ENCODE measurements at regions not wholly inside any gene's neighbourhood (a gene's known extent, or its start where the extent isn't known, plus 50 kb on each side); places are given as distances from the start of the nearest gene placed in this dataset.

DNA sequence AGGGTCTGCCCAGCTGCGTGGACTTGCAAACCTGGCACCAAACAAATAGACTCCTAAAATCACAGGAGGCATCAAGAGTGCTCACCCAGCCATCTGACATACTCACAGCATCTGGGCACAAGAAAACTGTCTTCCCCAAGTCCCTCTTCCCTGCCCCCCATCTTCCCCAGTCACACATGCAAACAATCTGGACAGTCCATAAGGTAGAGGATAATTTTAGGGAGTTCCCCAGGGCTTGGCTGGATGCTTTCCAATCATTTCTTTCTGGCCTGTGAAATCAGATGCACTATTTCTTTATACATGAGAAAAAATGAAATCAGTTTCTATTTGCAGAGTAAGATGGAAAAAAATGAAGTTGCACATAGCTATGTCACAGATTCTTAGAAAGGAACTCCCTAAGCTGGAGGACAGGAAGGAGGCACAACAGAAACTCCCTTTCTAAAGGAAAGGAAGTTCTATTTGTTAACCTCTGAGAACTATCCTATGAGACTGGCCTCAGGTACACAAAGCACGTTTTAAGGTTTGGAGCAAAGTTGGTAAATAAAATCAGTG lies 342.3 kb downstream of the HNRNPD start:
- DNase-seq (ENCODE audit: low spot score) = no peak

GRCh38 chr4:82017680-82018079 lies 356.1 kb downstream of the HNRNPD start:
- no peak for DNase-seq (ENCODE audit: low spot score)

DNA sequence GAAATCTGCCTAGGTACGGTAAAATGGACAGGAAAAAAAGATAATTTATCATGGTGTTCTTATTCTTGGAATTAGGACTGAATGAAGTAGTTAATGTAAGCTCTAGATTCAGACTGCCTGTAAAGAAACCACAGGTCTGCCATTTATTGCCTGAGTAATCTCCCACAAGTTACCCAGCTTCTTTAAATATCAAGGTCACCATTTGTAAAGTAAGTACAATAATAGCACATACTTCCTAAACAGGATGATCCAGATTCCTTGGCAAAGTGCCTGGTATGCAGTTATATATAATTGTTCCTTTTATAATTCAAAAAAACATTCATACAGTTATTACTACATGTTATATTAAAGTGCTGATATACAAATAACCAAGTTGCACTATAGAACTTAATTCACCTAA lies 368.6 kb downstream of the HNRNPD start:
- DNase-seq (ENCODE audit: low spot score) = no peak

GRCh38 chr4:81997313-81997712 lies 376.5 kb downstream of the HNRNPD start:
- no peak for DNase-seq (ENCODE audit: low spot score)

DNA sequence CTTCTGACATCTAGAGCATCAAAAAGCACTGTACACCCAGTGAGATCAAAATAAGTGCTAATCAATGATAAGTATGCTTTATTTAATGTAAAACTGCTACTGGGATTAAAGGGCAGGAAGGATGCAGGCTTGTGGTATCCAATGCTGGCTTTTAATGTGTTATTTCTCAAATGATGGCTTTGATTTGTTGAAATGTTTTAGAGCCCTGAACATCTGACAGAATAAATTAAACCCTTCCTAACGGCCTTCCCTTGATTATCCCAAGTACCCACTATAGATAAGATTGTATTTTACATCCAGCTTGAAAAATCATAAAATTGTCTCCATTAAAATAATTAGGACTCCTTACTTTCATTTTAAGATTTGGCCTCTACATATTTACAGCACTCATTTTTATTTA lies 382.9 kb downstream of the HNRNPD start:
- no peak for DNase-seq (ENCODE audit: low spot score)

DNA sequence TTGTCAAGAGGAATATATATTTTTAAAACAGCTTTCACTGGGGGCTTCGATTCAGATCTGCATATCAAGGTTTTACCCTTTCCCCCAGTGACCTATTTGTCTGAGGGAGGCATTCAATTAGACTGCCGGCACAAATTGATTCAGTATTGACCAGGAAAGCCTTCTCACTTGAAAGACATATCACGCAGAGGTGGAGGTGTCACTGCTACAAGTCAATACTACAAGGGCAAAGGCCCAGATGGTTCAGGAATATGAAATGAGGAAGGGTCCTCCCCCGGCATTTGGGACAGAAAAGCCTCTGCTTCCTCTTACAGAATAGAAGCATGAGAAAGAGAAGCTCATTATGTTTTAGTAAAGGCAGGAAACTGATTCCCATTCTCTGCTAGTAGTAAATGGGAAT lies 383.6 kb downstream of the HNRNPD start:
- no peak for DNase-seq (ENCODE audit: low spot score)

DNA sequence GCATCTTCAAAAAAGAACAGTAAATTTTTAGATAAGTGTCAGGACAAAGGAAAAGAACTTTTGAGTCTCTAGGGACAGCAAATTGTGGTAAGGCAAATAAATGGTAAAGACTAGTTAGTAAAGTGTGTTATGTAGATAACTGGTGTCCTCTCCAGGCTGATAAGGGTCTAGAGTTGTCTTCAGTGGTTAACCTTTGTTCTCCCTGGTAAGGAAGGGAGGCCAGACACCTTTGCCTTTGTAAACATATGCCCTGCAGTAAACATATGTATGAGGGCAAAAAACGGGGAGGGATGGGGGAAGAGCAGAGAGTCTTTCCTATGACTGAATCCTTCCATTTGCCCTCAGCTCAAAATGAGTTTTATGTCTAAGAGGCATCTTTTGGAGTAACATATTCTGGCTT lies 384.6 kb downstream of the HNRNPD start:
- no peak for DNase-seq (ENCODE audit: low spot score)

- no peak for DNase-seq (ENCODE audit: low spot score)
Observed at GRCh38 chr4:81988178-81988577, 385.6 kb downstream of the HNRNPD start.

DNA sequence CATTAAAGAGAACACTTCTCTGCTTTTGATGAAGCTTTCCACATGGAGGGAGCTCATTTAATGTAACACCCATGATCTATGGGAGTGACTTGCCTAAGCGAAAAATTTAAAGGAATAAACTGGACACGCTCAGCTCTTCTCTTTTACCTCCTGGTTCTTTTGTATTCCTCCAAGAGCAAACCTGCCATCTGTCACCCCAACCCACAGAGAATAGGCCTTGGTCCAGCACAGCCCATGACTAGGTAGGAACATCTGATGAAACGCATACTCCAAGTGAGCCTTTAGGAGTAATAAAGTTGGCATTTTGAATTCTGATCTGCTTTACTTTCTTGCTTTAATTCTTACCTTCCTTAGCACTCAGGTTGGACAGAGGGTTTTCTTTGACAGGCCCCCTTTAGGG lies 389.0 kb downstream of the HNRNPD start:
- DNase-seq (ENCODE audit: low spot score) = no peak

- no peak for DNase-seq (ENCODE audit: low spot score)
Observed at GRCh38 chr4:81982846-81983540, 390.8 kb downstream of the HNRNPD start.

GRCh38 chr4:81981218-81981617 lies 392.6 kb downstream of the HNRNPD start:
- DNase-seq (ENCODE audit: low spot score) = no peak

DNA sequence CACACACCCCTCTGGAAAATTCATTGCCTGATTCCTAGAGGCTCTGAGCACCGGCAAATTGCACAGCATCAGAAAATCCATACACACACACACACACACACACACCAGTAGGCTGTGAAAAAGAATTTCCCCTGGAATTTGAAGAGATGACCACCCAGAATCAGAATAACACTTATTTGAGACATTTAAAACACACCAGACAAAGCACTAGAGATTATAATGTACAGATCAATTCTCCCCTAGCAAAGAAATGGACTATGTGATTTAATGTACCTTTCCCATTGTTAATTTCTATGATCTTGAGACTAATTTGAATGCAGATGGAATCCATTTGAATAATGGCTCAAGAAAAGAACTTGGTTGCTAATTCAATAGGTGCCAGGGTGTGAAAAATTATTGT lies 399.3 kb downstream of the HNRNPD start:
- DNase-seq (ENCODE audit: low spot score) = no peak

- no peak for DNase-seq (ENCODE audit: low spot score)
Observed at GRCh38 chr4:81971637-81972381, 402.0 kb downstream of the HNRNPD start.

DNA sequence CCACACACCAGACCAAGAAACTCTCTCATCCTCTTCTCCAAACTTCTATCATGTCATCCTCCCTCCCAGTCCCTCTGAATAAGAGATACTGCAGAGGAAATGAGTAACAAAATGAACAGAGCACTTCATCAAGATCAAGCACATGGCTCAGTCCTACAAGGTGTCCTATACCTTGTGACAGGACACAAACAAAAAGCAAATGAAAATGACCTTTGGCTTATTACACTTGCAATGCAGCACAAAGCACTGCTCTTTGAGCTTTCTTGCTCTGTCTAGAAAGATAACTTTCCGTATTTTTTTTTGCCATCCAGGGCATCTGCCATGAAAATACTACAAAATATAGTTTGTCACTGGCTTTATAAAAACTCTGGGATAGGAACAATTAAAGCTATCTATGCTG lies 402.7 kb downstream of the HNRNPD start:
- no peak for DNase-seq (ENCODE audit: low spot score)

DNA sequence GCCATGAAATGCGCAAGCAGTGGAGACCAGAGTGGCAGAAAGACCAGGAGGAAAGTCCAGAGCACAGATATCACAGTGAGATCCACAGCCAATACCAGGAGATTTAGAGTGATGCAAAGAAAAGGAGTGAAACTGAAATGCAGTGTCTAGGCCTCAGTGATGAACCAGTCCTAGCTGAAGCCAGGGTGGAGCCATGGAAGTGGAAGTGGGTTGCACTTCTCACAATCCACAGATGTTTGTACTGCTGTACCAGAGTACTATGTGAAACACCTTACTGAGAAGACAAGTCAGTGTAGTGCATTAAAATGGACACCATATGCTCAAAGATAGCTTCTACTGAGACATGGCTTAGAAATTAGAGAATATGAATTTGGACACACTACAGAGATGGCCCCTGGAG lies 403.3 kb downstream of the HNRNPD start:
- no peak for DNase-seq (ENCODE audit: low spot score)

DNA sequence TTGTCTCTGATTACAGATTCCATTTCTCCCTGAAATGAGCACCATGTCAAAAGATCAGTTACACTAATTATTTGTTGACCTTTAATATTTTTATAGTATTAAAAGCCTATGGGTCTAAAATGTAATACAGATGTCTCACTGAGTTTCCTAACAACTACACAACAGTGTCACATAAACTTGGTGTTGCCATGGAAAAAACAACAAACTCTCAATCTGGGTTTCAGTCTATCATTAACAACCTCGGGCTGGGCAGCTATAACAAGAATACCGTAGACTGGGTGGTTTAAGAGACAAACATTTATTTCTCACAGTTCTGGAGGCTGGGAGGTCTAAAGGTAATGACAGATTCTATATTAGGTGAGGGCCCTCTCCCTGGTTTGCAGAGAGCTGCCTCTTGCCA lies 407.1 kb downstream of the HNRNPD start:
- no peak for DNase-seq (ENCODE audit: low spot score)

GRCh38 chr4:81965911-81966310 lies 407.9 kb downstream of the HNRNPD start:
- no peak for DNase-seq (ENCODE audit: low spot score)

- DNase-seq (ENCODE audit: low spot score) = no peak
Observed at GRCh38 chr4:81965454-81965853, 408.3 kb downstream of the HNRNPD start.

GRCh38 chr4:81963763-81964020 lies 410.1 kb downstream of the HNRNPD start:
- no peak for DNase-seq (ENCODE audit: low spot score)

DNA sequence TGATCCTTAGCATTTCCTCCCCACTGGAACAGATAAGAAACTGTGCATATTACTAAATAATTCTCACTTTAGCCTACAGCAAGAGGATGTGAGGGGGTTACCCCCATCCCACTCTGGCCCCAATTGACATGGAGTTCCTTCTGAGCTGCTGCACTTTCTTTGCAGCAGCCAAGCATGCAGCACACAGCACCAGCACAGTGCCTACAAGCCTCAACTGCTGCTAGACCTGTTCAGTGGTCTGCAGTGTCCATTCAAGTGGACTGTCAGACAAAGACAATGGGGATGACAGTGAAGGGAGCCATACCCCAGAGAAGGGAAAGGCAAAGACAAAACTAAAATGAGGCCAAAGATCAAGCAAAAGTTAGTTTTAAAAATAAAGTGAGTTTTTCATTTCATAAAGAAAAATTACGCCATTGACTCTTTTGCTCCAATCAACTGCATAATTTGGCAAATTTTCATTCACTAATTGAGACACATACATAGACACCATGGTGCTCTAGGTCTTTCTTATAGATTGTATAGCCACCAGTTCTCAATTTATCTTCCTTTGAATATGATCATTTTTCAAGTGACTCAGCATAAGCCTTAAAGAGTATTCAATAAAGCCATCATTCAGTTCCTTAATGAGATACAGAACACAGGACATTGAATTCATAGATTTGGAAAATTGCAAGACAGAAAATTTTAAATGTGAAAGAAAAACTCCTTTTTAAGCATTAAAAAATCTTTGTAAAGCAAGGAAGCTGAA lies 410.6 kb downstream of the HNRNPD start:
- DNase-seq (ENCODE audit: low spot score) = no peak

- DNase-seq (ENCODE audit: low spot score) = no peak
Observed at GRCh38 chr4:81960961-81961360, 412.8 kb downstream of the HNRNPD start.

DNA sequence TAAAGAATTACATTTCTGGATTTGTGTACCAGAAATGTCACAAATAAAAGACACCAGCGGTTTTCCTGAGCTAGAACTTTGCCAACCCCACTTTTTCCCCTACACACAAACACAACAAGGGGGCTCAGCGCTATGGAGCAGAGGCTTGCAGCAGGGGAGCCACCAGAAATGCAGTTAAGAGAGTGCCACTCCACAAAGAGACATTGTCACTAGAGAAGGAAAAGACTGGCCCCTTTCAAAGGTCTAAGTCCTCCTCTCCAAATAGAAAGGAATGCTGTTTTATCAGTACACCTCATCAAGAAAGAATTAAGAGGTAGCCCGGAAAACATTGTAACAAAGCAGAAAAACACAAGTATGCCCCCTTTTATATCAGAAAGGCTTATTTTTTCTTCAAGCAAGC lies 419.5 kb downstream of the HNRNPD start:
- DNase-seq (ENCODE audit: low spot score) = no peak

DNA sequence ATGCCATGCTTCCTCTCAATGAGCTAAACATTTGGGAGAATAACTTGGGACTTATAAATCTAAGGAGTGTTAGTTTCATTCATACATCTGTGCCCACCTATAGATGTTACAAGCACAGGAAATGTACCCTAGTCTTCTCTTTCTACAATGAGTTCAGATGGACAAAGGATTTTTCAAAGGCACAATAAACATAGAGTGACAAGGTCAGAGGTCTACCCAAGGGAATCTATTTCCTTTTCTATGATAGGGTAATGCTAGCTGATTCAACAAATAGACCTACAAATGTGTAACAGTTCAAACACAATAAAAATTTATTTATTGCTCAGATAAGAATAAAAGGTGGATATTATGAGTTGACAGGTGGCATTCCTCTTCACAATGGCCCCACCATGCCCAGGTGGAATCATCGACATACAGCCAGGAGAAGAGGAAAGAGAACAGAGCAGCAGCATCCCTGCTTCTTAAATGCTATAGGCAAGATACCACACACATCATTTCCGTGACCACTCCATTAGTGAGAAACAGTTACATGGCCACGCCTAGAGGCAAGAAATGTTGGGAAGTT lies 421.8 kb downstream of the HNRNPD start:
- DNase-seq (ENCODE audit: low spot score) = no peak

Measured in hepatic stellate cell (primary cell).